OCI-LY1 (cell line): ENCODE measurements at regions not wholly inside any gene's neighbourhood (a gene's known extent, or its start where the extent isn't known, plus 50 kb on each side); places are given as distances from the start of the nearest gene placed in this dataset.

Experiments used
- H2AFZ ChIP-seq: fragments of 200-600 bp; sonication (generic), shearing (Covaris generic); 2 replicates; pipeline ENCODE4 v1.6.0; 2014; ENCODE audit warnings: antibody characterized with exemption, mild to moderate bottlenecking, low read length
- H3F3A ChIP-seq: fragments of 200-600 bp; sonication (generic), shearing (Covaris generic); 2 replicates; pipeline ENCODE4 v1.6.0; 2014; ENCODE audit warnings: mild to moderate bottlenecking, antibody characterized with exemption, low read length, moderate library complexity; ENCODE audit not compliant: insufficient read depth
- H3K27ac ChIP-seq: fragments of 200-600 bp; sonication (generic); 2 replicates; pipeline ENCODE4 v1.5.1; 2014; ENCODE audit warnings: low read length, mixed run types, mild to moderate bottlenecking, low read depth; ENCODE audit not compliant: poor library complexity, severe bottlenecking
- H3K27me3 ChIP-seq: fragments of 200-600 bp; sonication (generic); 2 replicates; pipeline ENCODE4 v1.6.0; 2014; ENCODE audit warnings: antibody characterized with exemption, mild to moderate bottlenecking, low read length, moderate library complexity; ENCODE audit not compliant: insufficient read depth
- H3K36me3 ChIP-seq: fragments of 200-600 bp; sonication (generic); 2 replicates; pipeline ENCODE4 v1.6.1; 2014; ENCODE audit warnings: mild to moderate bottlenecking, antibody characterized with exemption, low read length, moderate library complexity, mixed read lengths; ENCODE audit not compliant: insufficient read depth
- H3K4me1 ChIP-seq: fragments of 200-600 bp; sonication (generic); 2 replicates; pipeline ENCODE4 v1.5.1; 2014; ENCODE audit warnings: mild to moderate bottlenecking, low read length, moderate library complexity; ENCODE audit not compliant: insufficient read depth, severe bottlenecking
- H3K4me2 ChIP-seq: fragments of 200-600 bp; sonication (generic), shearing (Covaris generic); 2 replicates; pipeline ENCODE4 v1.6.1; 2014; ENCODE audit warnings: low read length
- H3K4me3 ChIP-seq: fragments of 200-600 bp; sonication (generic); 2 replicates; pipeline ENCODE4 v1.5.1; 2014; ENCODE audit warnings: low read length, low read depth, mild to moderate bottlenecking, mixed read lengths; ENCODE audit not compliant: poor library complexity, severe bottlenecking
- H3K79me2 ChIP-seq: fragments of 200-600 bp; shearing (Covaris generic); 2 replicates; pipeline ENCODE4 v1.6.1; 2016; ENCODE audit warnings: mixed run types, low read length, mixed read lengths; ENCODE audit not compliant: insufficient read depth
- H3K9ac ChIP-seq: fragments of 200-600 bp; sonication (generic), shearing (Covaris generic); 2 replicates; pipeline ENCODE4 v1.6.1; 2014; ENCODE audit warnings: mild to moderate bottlenecking, low read length, mixed read lengths
- H3K9me2 ChIP-seq: fragments of 200-600 bp; sonication (generic), shearing (Covaris generic); 2 replicates; pipeline ENCODE4 v1.6.1; 2014; ENCODE audit warnings: low read depth, mild to moderate bottlenecking, low read length, mixed read lengths
- H3K9me3 ChIP-seq: fragments of 200-600 bp; shearing (Covaris generic); 2 replicates; pipeline ENCODE4 v1.6.1; 2014; ENCODE audit warnings: low read length, mixed read lengths
- H4K20me1 ChIP-seq: fragments of 200-600 bp; sonication (generic), shearing (Covaris generic); 2 replicates; pipeline ENCODE4 v1.6.0; 2016; ENCODE audit warnings: mild to moderate bottlenecking, low read length; ENCODE audit not compliant: insufficient read depth
- EZH2 ChIP-seq: fragments of 200-600 bp; sonication (generic), shearing (Covaris generic); IDR thresholded peaks from 2 replicates; pipeline ENCODE4 v1.8.0; 2017; ENCODE audit warnings: borderline replicate concordance, mixed run types, mild to moderate bottlenecking, antibody characterized with exemption, low read length, moderate library complexity, mixed read lengths
- TF ChIP-seq, protein P1 (sequence below): fragments of 200-600 bp; sonication (generic), shearing (Covaris generic); IDR thresholded peaks from 2 replicates; pipeline ENCODE4 v1.5.1; 2017; ENCODE audit warnings: mild to moderate bottlenecking, antibody characterized with exemption, low read length, moderate library complexity, mixed read lengths

GRCh38 chr14:42057111-42057510 lies 450.4 kb downstream of the LRFN5 start:
- no peaks in the 10 kb centered on the region for H4K20me1 ChIP-seq
- TF ChIP-seq, protein P1, sequence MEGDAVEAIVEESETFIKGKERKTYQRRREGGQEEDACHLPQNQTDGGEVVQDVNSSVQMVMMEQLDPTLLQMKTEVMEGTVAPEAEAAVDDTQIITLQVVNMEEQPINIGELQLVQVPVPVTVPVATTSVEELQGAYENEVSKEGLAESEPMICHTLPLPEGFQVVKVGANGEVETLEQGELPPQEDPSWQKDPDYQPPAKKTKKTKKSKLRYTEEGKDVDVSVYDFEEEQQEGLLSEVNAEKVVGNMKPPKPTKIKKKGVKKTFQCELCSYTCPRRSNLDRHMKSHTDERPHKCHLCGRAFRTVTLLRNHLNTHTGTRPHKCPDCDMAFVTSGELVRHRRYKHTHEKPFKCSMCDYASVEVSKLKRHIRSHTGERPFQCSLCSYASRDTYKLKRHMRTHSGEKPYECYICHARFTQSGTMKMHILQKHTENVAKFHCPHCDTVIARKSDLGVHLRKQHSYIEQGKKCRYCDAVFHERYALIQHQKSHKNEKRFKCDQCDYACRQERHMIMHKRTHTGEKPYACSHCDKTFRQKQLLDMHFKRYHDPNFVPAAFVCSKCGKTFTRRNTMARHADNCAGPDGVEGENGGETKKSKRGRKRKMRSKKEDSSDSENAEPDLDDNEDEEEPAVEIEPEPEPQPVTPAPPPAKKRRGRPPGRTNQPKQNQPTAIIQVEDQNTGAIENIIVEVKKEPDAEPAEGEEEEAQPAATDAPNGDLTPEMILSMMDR = no peak
- no peak for TF ChIP-seq EZH2
- no peaks in the 10 kb centered on the region for H3K27me3 ChIP-seq

DNA sequence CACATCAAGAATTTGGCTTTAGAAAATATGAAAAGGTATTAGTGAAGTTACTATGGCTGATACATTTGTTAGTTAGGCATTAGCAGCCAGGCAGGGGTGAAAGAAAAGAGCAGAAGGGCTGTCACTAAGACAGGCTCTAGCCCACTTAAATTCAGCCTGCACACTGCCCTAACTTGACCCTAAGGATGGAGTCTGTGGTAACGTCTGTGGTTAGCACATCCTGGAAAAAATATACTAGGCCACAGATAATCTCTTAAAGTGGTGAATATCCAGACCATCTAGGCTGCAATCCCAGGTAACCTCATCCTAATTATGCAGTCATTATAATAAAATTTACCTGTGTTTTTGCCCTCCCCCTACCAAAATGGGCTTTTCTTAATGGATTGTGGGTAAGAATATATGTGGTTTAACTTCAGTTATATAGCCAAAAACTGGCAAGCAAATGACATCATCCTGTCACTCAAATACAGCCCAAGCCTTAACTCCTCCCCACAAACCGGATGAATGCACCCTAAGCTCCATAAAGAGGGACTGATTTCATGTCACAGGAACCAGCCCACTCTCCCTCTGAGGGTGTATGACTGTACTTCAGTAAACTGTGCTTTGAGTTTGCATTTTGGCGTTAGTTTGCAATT lies 440.9 kb downstream of the LRFN5 start:
- no peak overlapping the region for H3K9ac ChIP-seq

More at GRCh38 chr14:42057111-42057510, 450.4 kb downstream of the LRFN5 start:
- Histone ChIP-seq H3K36me3 (no peaks in the 10 kb centered on the region), H3F3A (no peaks in the 10 kb centered on the region), H3K27ac (no peak overlapping the region), H3K4me2 (no peak overlapping the region), H3K9me3 (no peaks in the 10 kb centered on the region), H3K9ac (no peak overlapping the region), H3K4me1 (no peaks in the 10 kb centered on the region), H2AFZ (no peak overlapping the region), H3K4me3 (no peak overlapping the region), H3K79me2 (no peaks in the 10 kb centered on the region), H3K9me2 (no peaks in the 10 kb centered on the region)

GRCh38 chr14:42045383-42045782 lies 438.7 kb downstream of the LRFN5 start:
- no peaks in the 10 kb centered on the region for H3F3A ChIP-seq
- H4K20me1 ChIP-seq = no peaks in the 10 kb centered on the region
- no peaks in the 10 kb centered on the region for H3K9me2 ChIP-seq
- H3K27me3 ChIP-seq = no peaks in the 10 kb centered on the region
- no peak overlapping the region for H3K27ac ChIP-seq
- no peaks in the 10 kb centered on the region for H3K79me2 ChIP-seq
- no peak overlapping the region for H3K4me2 ChIP-seq
- no peak overlapping the region for H3K4me3 ChIP-seq
- H3K4me1 ChIP-seq = no peaks in the 10 kb centered on the region
- H3K9ac ChIP-seq = no peak overlapping the region
- no peak for TF ChIP-seq EZH2
- TF ChIP-seq, protein P1 = no peak
- H2AFZ ChIP-seq = no peak overlapping the region
- H3K36me3 ChIP-seq = no peaks in the 10 kb centered on the region
- H3K9me3 ChIP-seq = no peaks in the 10 kb centered on the region

More for the DNA sequence above, 440.9 kb downstream of the LRFN5 start:
- Histone ChIP-seq H3K9me2 (no peaks in the 10 kb centered on the region), H3K27me3 (no peaks in the 10 kb centered on the region), H3K27ac (no peak overlapping the region), H3K4me2 (no peak overlapping the region), H3K4me1 (no peaks in the 10 kb centered on the region), H3K4me3 (no peak overlapping the region), H3K9me3 (no peaks in the 10 kb centered on the region), H3K36me3 (no peaks in the 10 kb centered on the region), H3K79me2 (no peaks in the 10 kb centered on the region), H2AFZ (no peak overlapping the region), H4K20me1 (no peaks in the 10 kb centered on the region), H3F3A (no peaks in the 10 kb centered on the region)
- TF ChIP-seq, protein P1 = no peak
- TF ChIP-seq EZH2 = no peak
